IMR-90 (cell line): ENCODE measurements at regions not wholly inside any gene's neighbourhood (a gene's known extent, or its start where the extent isn't known, plus 50 kb on each side); places are given as distances from the start of the nearest gene placed in this dataset.

Source experiments
- ATAC-seq: fragments of 200-7000 bp; cut with Tn5 transposase; 2 replicates; pipeline ENCODE4 v1.9.1; 2020; ENCODE audit warnings: low read depth, mild to moderate bottlenecking, moderate library complexity
- BruUV-seq: library from RNA; stranded (reverse); fragments of 400-500 nt; replicated peaks from 2 replicates; lab custom pipeline; 2021; lab: Mats Ljungman, UMichigan
- CTCF ChIA-PET: fragments of 300-600 bp; formaldehyde crosslinking; extraction: SDS; loops from one replicate; lab custom pipeline; 2021; ENCODE audit warnings: antibody characterized with exemption; lab: Yijun Ruan, JAX
- POLR2A ChIA-PET: fragments of 300-600 bp; sonication (Branson Sonifier 250); formaldehyde crosslinking; loops from one replicate; lab custom pipeline; 2022; ENCODE audit warnings: antibody characterized with exemption; ENCODE audit not compliant: unreplicated experiment; lab: Charles Lee
- DNase-seq: peaks from one replicate; pipeline ENCODE4 v3.0.0; 2013
- H2AFZ ChIP-seq: replicated peaks from 2 replicates; pipeline ENCODE3; 2013; ENCODE audit warnings: low read length, mild to moderate bottlenecking; ENCODE audit not compliant: poor library complexity
- H2AK5ac ChIP-seq: 2 replicates; pipeline ENCODE4 v1.6.1; 2013; ENCODE audit warnings: low read depth, low read length, inconsistent platforms
- H2AK9ac ChIP-seq: replicated peaks from 2 replicates; pipeline ENCODE3; 2013; ENCODE audit warnings: mild to moderate bottlenecking, low read depth, low read length, moderate library complexity; ENCODE audit not compliant: poor library complexity
- H2BK120ac ChIP-seq: 2 replicates; pipeline ENCODE4 v1.6.1; 2013; ENCODE audit warnings: low read depth, low read length, inconsistent platforms
- H2BK15ac ChIP-seq: 3 replicates; pipeline ENCODE4 v1.6.1; 2013; ENCODE audit warnings: low read depth, low read length, inconsistent platforms
- H2BK20ac ChIP-seq: 2 replicates; pipeline ENCODE4 v1.6.1; 2013; ENCODE audit warnings: low read depth, mild to moderate bottlenecking, inconsistent platforms, low read length, moderate library complexity
- H2BK5ac ChIP-seq: 2 replicates; pipeline ENCODE4 v1.6.1; 2013; ENCODE audit warnings: mild to moderate bottlenecking, low read depth, low read length, inconsistent platforms; ENCODE audit not compliant: poor library complexity, severe bottlenecking
- H3K14ac ChIP-seq: replicated peaks from 2 replicates; pipeline ENCODE4 v1.6.1; 2013; ENCODE audit warnings: low read depth, low read length, inconsistent platforms
- H3K18ac ChIP-seq: 2 replicates; pipeline ENCODE4 v1.6.1; 2013; ENCODE audit warnings: low read depth, low read length, control low read depth
- H3K23ac ChIP-seq: 2 replicates; pipeline ENCODE4 v1.6.1; 2013; ENCODE audit warnings: low read depth, low read length, inconsistent platforms
- H3K27ac ChIP-seq: 2 replicates; pipeline ENCODE4 v1.5.1; 2013; ENCODE audit warnings: mild to moderate bottlenecking, control low read depth, low read length; ENCODE audit not compliant: insufficient read depth
- H3K27me3 ChIP-seq: 2 replicates; pipeline ENCODE4 v1.6.1; 2013; ENCODE audit warnings: low read length; ENCODE audit not compliant: control insufficient read depth, insufficient read depth
- H3K36me3 ChIP-seq: 2 replicates; pipeline ENCODE4 v1.6.1; 2013; ENCODE audit warnings: low read length, mixed read lengths; ENCODE audit not compliant: control insufficient read depth, insufficient read depth
- H3K4ac ChIP-seq: 2 replicates; pipeline ENCODE4 v1.6.1; 2013; ENCODE audit warnings: low read depth, low read length, inconsistent platforms
- H3K4me1 ChIP-seq: 2 replicates; pipeline ENCODE4 v1.6.1; 2013; ENCODE audit warnings: low read length, mixed read lengths; ENCODE audit not compliant: control insufficient read depth, insufficient read depth
- H3K4me2 ChIP-seq: 2 replicates; pipeline ENCODE4 v1.6.1; 2013; ENCODE audit warnings: low read depth, mild to moderate bottlenecking, control low read depth, low read length, moderate library complexity
- H3K4me3 ChIP-seq: 2 replicates; pipeline ENCODE4 v1.5.1; 2013; ENCODE audit warnings: low read depth, mild to moderate bottlenecking, control low read depth, low read length, moderate library complexity; ENCODE audit not compliant: insufficient read depth
- H3K56ac ChIP-seq: 2 replicates; pipeline ENCODE4 v1.6.1; 2013; ENCODE audit warnings: low read length, inconsistent platforms; ENCODE audit not compliant: insufficient read depth; ENCODE audit errors: extremely low read depth
- H3K79me1 ChIP-seq, 2 experiments: 2 replicates each; pipeline ENCODE4 v1.6.1; 2013; ENCODE audit warnings: low read length in 2 of 2, inconsistent platforms in 1 of 2, low read depth in 1 of 2
- H3K9ac ChIP-seq: 2 replicates; pipeline ENCODE4 v1.6.1; 2013; ENCODE audit warnings: low read depth, low read length, control low read depth
- H3K9me1 ChIP-seq: 2 replicates; pipeline ENCODE4 v1.6.1; 2013; ENCODE audit warnings: low read length, inconsistent platforms; ENCODE audit not compliant: insufficient read depth
- H3K9me3 ChIP-seq: 2 replicates; pipeline ENCODE4 v1.6.1; 2013; ENCODE audit warnings: low read length; ENCODE audit not compliant: control insufficient read depth, insufficient read depth
- H4K20me1 ChIP-seq: 2 replicates; pipeline ENCODE4 v1.6.1; 2013; ENCODE audit warnings: low read length, inconsistent platforms; ENCODE audit not compliant: insufficient read depth
- H4K5ac ChIP-seq: 2 replicates; pipeline ENCODE4 v1.6.1; 2013; ENCODE audit warnings: mild to moderate bottlenecking, low read depth, low read length, control low read depth
- H4K8ac ChIP-seq, 2 experiments: 2 replicates each; pipeline ENCODE4 v1.6.1; 2013; ENCODE audit warnings: low read depth in 2 of 2, low read length in 2 of 2, control low read depth in 1 of 2, inconsistent platforms in 1 of 2
- H4K91ac ChIP-seq: 2 replicates; pipeline ENCODE4 v1.6.1; 2013; ENCODE audit warnings: low read depth, low read length, inconsistent platforms; ENCODE audit not compliant: insufficient read depth
- CEBPB ChIP-seq: IDR thresholded peaks from 2 replicates; pipeline ENCODE4 v1.6.1; 2012; ENCODE audit warnings: low read depth, low read length, improper control_type of control experiment
- CHD1 ChIP-seq: IDR thresholded peaks from 2 replicates; pipeline ENCODE4 v1.6.1; 2012; ENCODE audit warnings: low read depth, low read length, improper control_type of control experiment
- WGBS, 2 experiments: methylation state at CpG; one replicate each; pipeline versions ENCODE4 v1.1.5 to v1.1.7; 2013; ENCODE audit warnings: missing lambda C conversion rate in 2 of 2; ENCODE audit not compliant: insufficient read length in 1 of 2; ENCODE audit errors: extremely low coverage in 2 of 2; 5-methylcytosine and 5-hydroxymethylcytosine counted together
- dilution Hi-C: fragments of 300-500 bp; cut with HindIII; formaldehyde crosslinking; loops from one replicate; pipeline ENCODE4 v1.14.3; 2018; ENCODE audit warnings: low sequenced_read_pairs; ENCODE audit not compliant: unreplicated experiment
- in situ Hi-C: fragments of 300-500 bp; cut with MboI; formaldehyde crosslinking; loops from 3 replicates; pipeline ENCODE4 v1.14.3; 2019; ENCODE audit warnings: low sequenced_read_pairs, inconsistent platforms, mixed read lengths
- intact Hi-C: fragments of 100-400 bp; cut with micrococcal nuclease; formaldehyde crosslinking; loops from 2 replicates; pipeline ENCODE4 v1.10.0; 2022
- TF ChIP-seq, protein P1 (sequence below): conservative IDR thresholded peaks from 2 replicates; pipeline ENCODE4 v1.5.1; 2012; ENCODE audit warnings: mild to moderate bottlenecking, low read depth, low read length, improper control_type of control experiment

- H2AK5ac ChIP-seq, result no peak overlapping the region
- H3K4me1 ChIP-seq, result no peaks in the 10 kb centered on the region
- 36% methylated on average over 4 of the region's 12 CpGs; no CpG with 5 or more reads in 1 of the 2 experiments for WGBS, 2 experiments
- peaks cover 36% of the 10 kb centered on the region for H3K27me3 ChIP-seq
- H3K4me2 ChIP-seq, result no peak overlapping the region
- no peak overlapping the region for H2BK120ac ChIP-seq
- intact Hi-C loops, result no loop called here
- H3K18ac ChIP-seq, result no peak overlapping the region
- H4K5ac ChIP-seq, result no peak overlapping the region
- H3K56ac ChIP-seq, result no peak overlapping the region
- BruUV-seq, result no TSS peak
- no peaks in the 10 kb centered on the region for H3K79me1 ChIP-seq
- H3K9me1 ChIP-seq, result no peaks in the 10 kb centered on the region
- no peak overlapping the region for H3K9ac ChIP-seq
- H2AFZ ChIP-seq, result no peak overlapping the region
- no peaks in the 10 kb centered on the region for H4K20me1 ChIP-seq
- POLR2A ChIA-PET, result no interaction called here
- no peak overlapping the region for H3K23ac ChIP-seq
- DNase-seq (no peak), ATAC-seq (no peak)
- no peak overlapping the region for H4K8ac ChIP-seq
- H3K36me3 ChIP-seq, result no peaks in the 10 kb centered on the region
- no peak overlapping the region for H4K91ac ChIP-seq
- TF ChIP-seq CHD1, result no peak
- TF ChIP-seq, protein P1, sequence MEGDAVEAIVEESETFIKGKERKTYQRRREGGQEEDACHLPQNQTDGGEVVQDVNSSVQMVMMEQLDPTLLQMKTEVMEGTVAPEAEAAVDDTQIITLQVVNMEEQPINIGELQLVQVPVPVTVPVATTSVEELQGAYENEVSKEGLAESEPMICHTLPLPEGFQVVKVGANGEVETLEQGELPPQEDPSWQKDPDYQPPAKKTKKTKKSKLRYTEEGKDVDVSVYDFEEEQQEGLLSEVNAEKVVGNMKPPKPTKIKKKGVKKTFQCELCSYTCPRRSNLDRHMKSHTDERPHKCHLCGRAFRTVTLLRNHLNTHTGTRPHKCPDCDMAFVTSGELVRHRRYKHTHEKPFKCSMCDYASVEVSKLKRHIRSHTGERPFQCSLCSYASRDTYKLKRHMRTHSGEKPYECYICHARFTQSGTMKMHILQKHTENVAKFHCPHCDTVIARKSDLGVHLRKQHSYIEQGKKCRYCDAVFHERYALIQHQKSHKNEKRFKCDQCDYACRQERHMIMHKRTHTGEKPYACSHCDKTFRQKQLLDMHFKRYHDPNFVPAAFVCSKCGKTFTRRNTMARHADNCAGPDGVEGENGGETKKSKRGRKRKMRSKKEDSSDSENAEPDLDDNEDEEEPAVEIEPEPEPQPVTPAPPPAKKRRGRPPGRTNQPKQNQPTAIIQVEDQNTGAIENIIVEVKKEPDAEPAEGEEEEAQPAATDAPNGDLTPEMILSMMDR, result no peak
- TF ChIP-seq CEBPB, result no peak
- no peak overlapping the region for H3K4ac ChIP-seq
- in situ Hi-C loops, result no loop called here
- no peak overlapping the region for H2BK20ac ChIP-seq
- no peak overlapping the region for H2BK15ac ChIP-seq
- CTCF ChIA-PET, result no interaction called here
- no peak overlapping the region for H3K4me3 ChIP-seq
- no peak overlapping the region for H2AK9ac ChIP-seq
- no peak overlapping the region for H3K14ac ChIP-seq
- H3K9me3 ChIP-seq, result no peaks in the 10 kb centered on the region
- H2BK5ac ChIP-seq, result no peak overlapping the region
- dilution Hi-C loops, result no loop called here
- H3K27ac ChIP-seq, result no peak overlapping the region
These were observed 103.9 kb upstream of the HES1 start for GRCh38 chr3:194031867-194032635.
